ENCODE measurements at regions not wholly inside any gene's neighbourhood (a gene's known extent, or its start where the extent isn't known, plus 50 kb on each side); places are given as distances from the start of the nearest gene placed in this dataset.

- TF ChIP-seq EZH2 (IDR thresholded peaks at IDR 0.05; ENCODE audit: borderline replicate concordance, insufficient read depth, low read depth, low read length, poor library complexity, severe bottlenecking) = no peak
- TF ChIP-seq, protein P1, sequence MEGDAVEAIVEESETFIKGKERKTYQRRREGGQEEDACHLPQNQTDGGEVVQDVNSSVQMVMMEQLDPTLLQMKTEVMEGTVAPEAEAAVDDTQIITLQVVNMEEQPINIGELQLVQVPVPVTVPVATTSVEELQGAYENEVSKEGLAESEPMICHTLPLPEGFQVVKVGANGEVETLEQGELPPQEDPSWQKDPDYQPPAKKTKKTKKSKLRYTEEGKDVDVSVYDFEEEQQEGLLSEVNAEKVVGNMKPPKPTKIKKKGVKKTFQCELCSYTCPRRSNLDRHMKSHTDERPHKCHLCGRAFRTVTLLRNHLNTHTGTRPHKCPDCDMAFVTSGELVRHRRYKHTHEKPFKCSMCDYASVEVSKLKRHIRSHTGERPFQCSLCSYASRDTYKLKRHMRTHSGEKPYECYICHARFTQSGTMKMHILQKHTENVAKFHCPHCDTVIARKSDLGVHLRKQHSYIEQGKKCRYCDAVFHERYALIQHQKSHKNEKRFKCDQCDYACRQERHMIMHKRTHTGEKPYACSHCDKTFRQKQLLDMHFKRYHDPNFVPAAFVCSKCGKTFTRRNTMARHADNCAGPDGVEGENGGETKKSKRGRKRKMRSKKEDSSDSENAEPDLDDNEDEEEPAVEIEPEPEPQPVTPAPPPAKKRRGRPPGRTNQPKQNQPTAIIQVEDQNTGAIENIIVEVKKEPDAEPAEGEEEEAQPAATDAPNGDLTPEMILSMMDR (IDR thresholded peaks at IDR 0.05) = no peak
- Histone ChIP-seq H2AFZ (ENCODE audit: insufficient read depth, low read depth, low read length, poor library complexity, severe bottlenecking) (no peak overlapping the region), H3K9me3 (ENCODE audit: control extremely low read depth in 1 of 3, control insufficient read depth in 2 of 3, insufficient read depth in 1 of 3, low read length in 2 of 3) (no peaks in the 10 kb centered on the region), H3K79me2 (ENCODE audit: control insufficient read depth, insufficient read depth, low read length) (no peaks in the 10 kb centered on the region), H3K4me2 (replicated peaks; ENCODE audit: low read depth, low read length, poor library complexity, severe bottlenecking) (no peak overlapping the region), H3K27me3 (replicated peaks in 1 of 4; ENCODE audit: control extremely low read depth in 1 of 4, control insufficient read depth in 3 of 4, insufficient read depth in 4 of 4, low read length in 3 of 4) (no peaks in the 10 kb centered on the region), H3K9ac (ENCODE audit: low read length) (no peak overlapping the region), H4K20me1 (ENCODE audit: control insufficient read depth, insufficient read depth, low read length, poor library complexity, severe bottlenecking) (no peaks in the 10 kb centered on the region), H3K27ac (ENCODE audit: low read length in 2 of 2) (no peak overlapping the region), H3K36me3 (replicated peaks in 1 of 2; ENCODE audit: control extremely low read depth in 1 of 2, control insufficient read depth in 1 of 2, extremely low read depth in 1 of 2, insufficient read depth in 2 of 2, low read length in 1 of 2) (no peaks in the 10 kb centered on the region), H3K4me1 (ENCODE audit: control insufficient read depth in 2 of 2, insufficient read depth in 2 of 2, low read length in 2 of 2) (no peaks in the 10 kb centered on the region), H3K4me3 (ENCODE audit: control extremely low read depth in 1 of 5, extremely low read depth in 1 of 5, insufficient read depth in 1 of 5, low read depth in 2 of 5, low read length in 4 of 5) (no peak overlapping the region)
- Mint-ChIP-seq H3K9me3 (ENCODE audit: insufficient read depth) (no peaks in the 10 kb centered on the region), H3K4me3 (no peak overlapping the region), H3K4me1 (no peaks in the 10 kb centered on the region), H3K27ac (no peak overlapping the region), H3K27me3 (no peaks in the 10 kb centered on the region)
- ATAC-seq (ENCODE audit: low read depth) (no peak), DNase-seq (no peak)
- POLR2A ChIA-PET = no interaction called here
- CTCF ChIA-PET = no interaction called here
- no CpG with 5 or more reads among the region's 2 CpGs for WGBS (ENCODE audit: insufficient coverage)
- intact Hi-C loops (cut with micrococcal nuclease) = no loop called here
These were observed 630.8 kb upstream of the INTU start for GRCh38 chr4:127001933-127002332.

DNA sequence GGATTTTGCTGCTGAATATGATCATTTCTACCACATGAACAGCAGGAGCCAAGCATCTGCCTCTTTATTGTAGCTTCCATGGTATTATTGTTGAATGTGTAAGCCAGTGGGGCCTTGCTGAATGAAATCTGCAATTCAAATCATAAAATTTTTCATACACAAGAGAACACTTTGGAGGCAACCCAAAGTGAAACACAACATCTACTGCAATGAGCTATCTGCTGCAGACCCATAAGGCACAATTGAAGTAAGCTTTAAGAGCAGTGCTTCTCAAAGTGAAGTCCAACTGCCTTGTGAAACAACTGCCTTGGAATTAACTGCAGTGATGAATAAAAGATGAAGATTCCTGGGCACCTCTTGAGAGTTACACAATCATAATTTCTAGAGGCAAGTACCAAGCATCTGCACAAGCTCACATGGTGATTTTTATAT lies 626.3 kb upstream of the INTU start:
- Histone ChIP-seq H3K9me3 (ENCODE audit: control extremely low read depth in 1 of 3, control insufficient read depth in 2 of 3, insufficient read depth in 1 of 3, low read length in 2 of 3) (no peaks in the 10 kb centered on the region), H3K27me3 (replicated peaks in 1 of 4; ENCODE audit: control extremely low read depth in 1 of 4, control insufficient read depth in 3 of 4, insufficient read depth in 4 of 4, low read length in 3 of 4) (no peaks in the 10 kb centered on the region), H3K36me3 (replicated peaks in 1 of 2; ENCODE audit: control extremely low read depth in 1 of 2, control insufficient read depth in 1 of 2, extremely low read depth in 1 of 2, insufficient read depth in 2 of 2, low read length in 1 of 2) (no peaks in the 10 kb centered on the region), H3K79me2 (ENCODE audit: control insufficient read depth, insufficient read depth, low read length) (no peaks in the 10 kb centered on the region), H2AFZ (ENCODE audit: insufficient read depth, low read depth, low read length, poor library complexity, severe bottlenecking) (no peak overlapping the region), H3K4me1 (ENCODE audit: control insufficient read depth in 2 of 2, insufficient read depth in 2 of 2, low read length in 2 of 2) (no peaks in the 10 kb centered on the region), H3K4me2 (replicated peaks; ENCODE audit: low read depth, low read length, poor library complexity, severe bottlenecking) (no peak overlapping the region), H3K27ac (ENCODE audit: low read length in 2 of 2) (no peak overlapping the region), H4K20me1 (ENCODE audit: control insufficient read depth, insufficient read depth, low read length, poor library complexity, severe bottlenecking) (no peaks in the 10 kb centered on the region), H3K4me3 (ENCODE audit: control extremely low read depth in 1 of 5, extremely low read depth in 1 of 5, insufficient read depth in 1 of 5, low read depth in 2 of 5, low read length in 4 of 5) (no peak overlapping the region), H3K9ac (ENCODE audit: low read length) (no peak overlapping the region)
- DNase-seq (no peak), ATAC-seq (ENCODE audit: low read depth) (no peak)
- ChIA-PET POLR2A (no interaction called here), CTCF (no interaction called here)
- Mint-ChIP-seq H3K27me3 (no peaks in the 10 kb centered on the region), H3K9me3 (ENCODE audit: insufficient read depth) (peaks cover 2% of the 10 kb centered on the region), H3K27ac (no peak overlapping the region), H3K4me3 (no peak overlapping the region), H3K4me1 (no peaks in the 10 kb centered on the region)
- TF ChIP-seq, protein P1 (IDR thresholded peaks at IDR 0.05) = no peak
- no peak for TF ChIP-seq EZH2 (IDR thresholded peaks at IDR 0.05; ENCODE audit: borderline replicate concordance, insufficient read depth, low read depth, low read length, poor library complexity, severe bottlenecking)
- intact Hi-C loops (cut with micrococcal nuclease) = no loop called here

Data from B cell (primary cell).